HG03060 (cell line): ENCODE measurements at regions not wholly inside any gene's neighbourhood (a gene's known extent, or its start where the extent isn't known, plus 50 kb on each side); places are given as distances from the start of the nearest gene placed in this dataset.

Experiments
- ATAC-seq: cut with Tn5 transposase; IDR thresholded peaks from one replicate; pipeline ENCODE4 v1.9.1; 2021; ENCODE audit warnings: low read depth, moderate number of reproducible peaks; ENCODE audit not compliant: unreplicated experiment

DNA sequence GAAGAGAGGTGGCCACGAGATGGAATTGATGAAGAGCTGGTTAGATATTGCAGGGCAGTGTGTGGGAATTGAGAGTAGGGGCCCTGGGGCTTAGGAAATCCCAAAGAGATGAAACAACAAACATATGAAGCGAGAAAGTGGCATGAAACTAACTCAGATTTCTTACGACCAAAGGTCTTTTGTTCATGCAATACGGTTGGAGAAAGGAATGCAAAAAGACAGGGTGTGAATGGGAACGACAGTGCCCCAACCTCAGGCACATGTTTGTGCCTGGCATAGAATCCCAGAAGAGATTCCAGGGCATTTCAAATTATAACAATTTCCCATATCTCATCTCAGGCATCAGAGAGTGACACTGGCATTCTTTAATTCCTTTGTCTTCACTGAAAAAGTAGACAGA, 199.2 kb downstream of the ACTL7B start:
- no peak for ATAC-seq

DNA sequence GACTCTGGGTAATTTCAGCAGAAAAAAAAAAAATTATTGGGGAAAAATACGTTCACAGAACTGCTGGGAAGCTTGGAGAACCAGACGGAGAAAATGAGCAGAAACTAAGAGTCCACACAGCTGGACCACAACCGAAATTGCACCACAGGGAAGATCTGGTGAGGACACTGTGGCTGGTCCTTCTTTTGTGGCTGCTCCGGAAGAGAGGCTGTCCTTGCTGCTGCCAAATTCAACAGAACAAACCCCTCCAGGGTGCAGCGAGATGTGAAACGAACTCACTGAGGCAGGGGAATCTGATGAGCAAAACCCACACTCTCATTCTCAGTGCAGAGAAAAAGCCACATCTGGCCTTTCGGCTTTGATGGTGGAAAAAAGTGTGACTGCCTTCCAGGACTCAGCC, 200.0 kb downstream of the ACTL7B start:
- no peak for ATAC-seq

DNA sequence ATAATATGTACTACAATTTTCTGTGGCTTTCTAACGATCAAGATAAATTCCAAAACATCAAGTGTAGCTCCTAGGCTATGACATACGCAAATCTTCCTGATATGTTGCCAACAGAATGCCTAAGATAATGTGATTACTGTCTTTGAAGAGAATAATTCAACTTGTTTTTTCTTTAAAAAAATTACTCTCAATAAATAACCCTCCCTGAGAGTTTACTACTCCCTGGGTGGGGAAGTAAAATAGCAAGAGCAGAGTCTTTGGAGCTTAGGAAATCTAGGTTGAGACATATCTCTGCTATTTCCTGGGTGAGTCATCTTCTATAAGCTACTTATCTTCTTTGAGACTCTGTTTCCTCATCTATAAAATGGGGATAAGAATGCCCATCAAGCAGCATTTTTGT, 201.2 kb downstream of the ACTL7B start:
- no peak for ATAC-seq

DNA sequence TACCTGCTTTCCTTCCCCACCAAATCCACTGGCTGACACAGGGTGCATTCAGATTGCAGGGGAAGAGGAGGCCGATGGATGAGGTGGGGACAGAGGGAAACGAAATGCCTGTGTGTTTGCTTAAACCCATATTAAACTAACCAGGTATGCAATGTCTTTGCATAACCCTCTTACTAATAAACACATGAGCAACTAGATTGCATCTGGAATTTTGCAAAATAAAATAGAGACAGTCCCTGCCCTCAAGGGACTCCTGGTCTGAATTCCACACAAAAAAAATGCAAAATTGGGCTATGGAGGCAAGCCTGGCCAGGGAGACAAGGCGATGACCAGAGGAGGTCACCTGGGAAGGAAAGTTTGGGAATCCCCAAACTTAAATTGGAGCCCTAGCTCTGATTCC, 202.9 kb downstream of the ACTL7B start:
- no peak for ATAC-seq

DNA sequence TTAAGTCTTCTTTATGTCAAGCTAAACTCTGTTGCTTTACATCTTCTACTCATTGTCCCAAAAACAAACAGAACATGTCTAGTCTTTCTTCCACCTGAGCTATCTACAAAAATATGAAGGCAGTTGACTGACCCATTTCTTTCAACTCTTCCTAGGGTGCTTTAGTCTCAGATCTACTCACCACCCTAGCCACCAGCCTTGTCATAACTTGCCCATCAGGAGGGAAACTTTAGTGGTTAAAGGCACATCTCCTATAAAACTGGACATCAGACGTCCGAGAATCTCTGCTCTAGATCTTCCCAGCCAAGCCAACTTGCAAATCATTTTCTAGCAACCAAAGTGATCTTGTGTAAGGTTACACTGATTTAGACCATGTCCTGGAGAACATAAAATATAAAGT, 205.0 kb downstream of the ACTL7B start:
- ATAC-seq: no peak

DNA sequence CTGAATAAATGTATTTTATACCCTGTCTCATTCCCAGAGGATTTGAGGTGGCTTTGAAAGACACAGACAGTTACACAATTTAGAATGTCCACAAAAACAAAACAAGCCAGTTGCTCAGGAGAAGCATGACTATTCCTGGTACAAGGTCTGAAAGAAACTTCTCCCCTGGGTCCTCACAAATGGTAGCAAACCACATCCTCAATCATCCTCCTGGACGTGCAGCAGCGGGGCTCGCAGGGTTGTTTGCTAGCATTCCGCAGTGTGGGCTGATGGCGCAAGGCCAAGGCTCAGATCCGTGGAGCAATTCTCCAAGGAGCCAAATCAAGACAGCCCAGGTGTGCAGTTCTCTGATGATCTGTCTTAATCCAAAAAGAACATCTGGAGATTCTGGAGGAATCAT, 210.3 kb downstream of the ACTL7B start:
- no peak for ATAC-seq

DNA sequence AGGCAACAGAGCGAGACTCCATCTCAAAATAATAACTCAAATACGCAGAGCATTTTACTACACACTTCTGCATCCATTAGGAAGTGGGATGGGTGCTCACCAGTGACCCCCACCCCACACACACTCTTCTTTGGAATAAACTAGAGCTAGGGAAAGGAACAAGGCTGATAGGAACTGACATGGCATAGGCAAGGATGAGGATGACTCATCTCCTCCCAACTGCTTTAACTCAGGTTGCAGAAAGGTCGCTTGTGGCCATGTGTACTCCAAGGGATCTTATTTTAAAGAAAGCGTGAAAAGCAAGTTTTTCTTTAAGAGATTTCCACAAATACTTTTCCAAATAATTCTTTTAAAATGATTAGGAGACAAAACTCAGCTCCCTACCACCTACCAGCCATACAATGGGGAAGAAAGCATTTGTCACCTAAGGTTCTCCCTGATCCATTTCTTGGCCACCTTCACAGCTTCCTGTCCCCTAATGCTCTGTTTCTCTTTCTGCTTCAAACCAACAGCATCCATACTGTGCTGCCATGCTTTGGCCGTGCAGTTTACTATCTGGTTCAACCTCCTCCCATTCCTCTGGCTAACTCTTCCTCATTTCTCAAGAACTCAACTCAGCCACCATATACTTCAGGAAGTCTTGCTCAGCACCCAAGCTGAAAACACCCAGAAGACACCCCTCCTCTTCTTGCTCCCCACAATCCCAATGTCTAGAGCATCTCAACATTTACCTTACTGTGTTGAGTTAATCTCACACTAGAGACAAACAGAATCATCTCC, 211.9 kb downstream of the ACTL7B start:
- ATAC-seq: no peak

DNA sequence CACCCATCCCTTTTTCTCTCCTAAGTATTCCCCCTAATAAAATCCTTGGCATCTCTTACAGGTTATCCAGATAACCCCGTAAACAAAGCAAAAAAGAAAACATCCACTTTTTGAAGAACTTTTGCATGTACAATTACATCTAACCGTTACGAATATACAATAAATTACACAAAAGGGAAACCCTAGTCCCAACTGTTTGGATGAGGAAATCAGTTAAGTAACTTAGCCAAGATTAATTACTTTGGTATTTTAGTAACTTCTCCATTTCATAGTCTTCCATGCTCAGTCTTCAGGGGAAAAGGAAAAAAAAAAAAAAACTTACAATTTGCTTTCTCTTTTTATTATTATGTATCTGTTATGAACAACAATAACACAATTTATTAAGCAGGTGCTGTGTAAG, 212.9 kb downstream of the ACTL7B start:
- no peak for ATAC-seq

DNA sequence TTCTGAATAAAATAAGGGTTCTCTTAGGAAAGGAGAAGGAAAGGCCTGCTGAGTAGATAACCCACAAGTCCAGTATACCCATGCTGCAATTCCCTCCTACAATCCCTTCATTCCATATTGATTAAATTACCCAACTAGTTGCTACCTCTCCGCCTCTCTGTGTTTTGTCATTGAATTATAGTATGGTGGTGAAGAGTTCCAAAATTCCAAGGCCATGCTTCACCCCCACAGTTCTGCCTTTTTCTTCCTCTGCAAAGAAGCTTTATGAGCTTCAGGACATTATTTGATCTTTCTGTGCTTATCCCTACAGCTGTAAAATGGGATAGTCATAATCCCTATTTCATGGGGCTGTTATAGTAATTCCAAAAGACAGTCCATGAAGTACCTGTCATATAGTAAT, 215.6 kb downstream of the ACTL7B start:
- ATAC-seq: no peak

DNA sequence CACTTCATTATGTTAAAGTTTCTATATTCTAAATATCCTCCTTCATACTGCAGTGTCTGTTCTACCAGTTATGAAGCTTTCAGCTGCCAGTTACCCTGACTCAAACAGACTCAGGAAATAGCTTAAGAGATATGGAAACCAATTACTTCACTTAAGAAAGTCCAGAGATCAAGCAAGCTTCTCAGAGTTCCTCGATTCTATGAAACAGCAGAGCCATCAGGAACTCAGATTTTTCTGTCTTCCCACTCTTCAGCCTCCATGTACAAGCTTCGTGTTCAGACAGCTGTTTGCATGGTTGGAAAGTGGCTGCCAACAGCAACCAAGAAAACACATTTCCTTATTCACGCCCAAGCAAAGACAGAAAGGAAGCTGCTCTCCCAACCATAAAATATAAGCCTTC, 216.1 kb downstream of the ACTL7B start:
- ATAC-seq: no peak

DNA sequence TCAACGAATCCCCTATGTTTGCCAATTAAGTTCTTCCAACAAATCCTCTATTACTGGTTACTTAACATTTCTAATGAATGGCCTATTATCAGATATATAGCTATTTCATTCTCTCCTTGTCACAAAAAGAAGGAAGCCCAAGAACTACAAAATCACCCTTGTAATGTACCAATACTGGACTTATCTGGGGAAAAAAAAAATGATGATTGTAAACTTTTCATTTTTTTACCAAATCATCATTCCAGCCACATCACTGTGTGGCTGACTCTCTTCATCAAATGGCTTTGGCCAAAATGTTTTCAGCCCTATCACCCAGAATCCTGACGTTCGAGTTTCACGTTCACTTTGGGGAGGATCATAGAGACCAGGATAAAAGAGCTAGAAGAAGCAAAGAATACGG, 216.7 kb downstream of the ACTL7B start:
- ATAC-seq: no peak

DNA sequence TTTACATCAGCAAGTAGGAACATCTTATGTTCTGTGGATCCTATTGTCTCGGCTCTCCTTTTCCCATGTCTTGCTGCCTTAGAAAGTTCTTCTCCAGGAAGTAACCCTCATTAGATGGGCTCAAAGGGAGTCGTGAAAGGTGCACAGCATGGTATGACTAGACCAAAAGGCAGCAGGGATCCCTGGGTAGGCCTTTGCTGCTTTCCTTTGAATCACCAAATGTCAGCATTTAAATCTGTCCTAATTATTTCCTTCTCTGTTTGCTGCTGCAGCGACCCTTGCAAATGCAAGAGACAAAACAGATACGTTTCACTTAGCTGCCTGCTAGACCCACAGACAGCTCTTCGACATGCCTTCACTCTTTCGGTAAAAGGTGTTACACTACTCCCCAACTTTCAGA, 218.4 kb downstream of the ACTL7B start:
- no peak for ATAC-seq

DNA sequence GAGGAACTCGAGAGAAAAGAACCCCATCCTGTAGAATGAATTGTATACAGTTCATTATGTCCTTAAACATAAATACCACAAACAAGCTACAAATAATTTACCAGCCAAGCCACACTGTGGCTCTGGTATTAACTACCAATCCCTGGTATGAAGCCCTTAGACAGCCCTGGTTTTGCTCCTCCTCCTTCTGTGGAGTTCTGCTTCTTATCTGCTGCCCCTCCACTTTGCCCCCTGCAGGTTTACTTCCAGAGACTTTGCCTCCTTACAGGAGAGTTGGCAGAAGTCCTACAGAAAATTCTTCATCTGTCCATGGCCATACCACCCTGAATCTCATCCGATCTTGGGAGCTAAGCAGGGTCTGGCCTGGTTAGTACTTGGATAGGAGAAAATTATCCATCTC, 219.8 kb downstream of the ACTL7B start:
- ATAC-seq: no peak

DNA sequence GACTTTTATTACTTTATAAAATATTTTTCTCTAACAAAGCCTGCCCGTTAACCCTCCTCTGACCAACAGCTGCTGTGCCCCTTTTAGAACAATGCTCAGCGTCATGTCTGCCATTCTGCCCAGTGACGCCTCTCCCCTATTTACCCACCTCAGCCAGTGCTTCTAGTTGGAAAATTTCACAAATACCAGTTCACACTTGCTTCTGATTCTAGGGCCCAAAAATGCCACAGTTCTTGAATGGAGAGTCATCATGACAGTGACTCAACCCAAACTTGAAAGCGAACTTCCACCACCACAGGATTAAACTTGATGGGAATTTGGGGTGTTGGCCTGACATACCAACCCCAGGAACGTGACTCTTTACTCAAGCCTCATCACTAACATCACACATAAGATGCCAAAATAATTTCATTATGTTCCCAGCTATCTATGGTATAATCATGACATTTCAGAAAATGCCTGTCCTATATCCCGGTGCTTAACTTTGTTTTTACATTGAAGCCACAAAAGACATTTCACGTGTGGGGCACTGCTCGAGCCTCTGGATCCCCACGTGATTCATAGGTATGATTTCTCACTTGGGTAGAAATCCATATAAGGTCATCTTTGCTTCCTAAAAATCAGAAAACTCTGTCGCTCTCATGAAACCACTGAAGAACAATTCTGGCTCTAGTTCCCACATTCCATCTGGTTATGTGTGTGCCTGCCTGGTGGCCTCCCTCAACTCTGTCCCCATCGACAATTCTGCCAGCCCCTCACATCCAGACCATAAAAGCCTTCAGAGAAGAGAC, 220.9 kb downstream of the ACTL7B start:
- ATAC-seq: no peak

DNA sequence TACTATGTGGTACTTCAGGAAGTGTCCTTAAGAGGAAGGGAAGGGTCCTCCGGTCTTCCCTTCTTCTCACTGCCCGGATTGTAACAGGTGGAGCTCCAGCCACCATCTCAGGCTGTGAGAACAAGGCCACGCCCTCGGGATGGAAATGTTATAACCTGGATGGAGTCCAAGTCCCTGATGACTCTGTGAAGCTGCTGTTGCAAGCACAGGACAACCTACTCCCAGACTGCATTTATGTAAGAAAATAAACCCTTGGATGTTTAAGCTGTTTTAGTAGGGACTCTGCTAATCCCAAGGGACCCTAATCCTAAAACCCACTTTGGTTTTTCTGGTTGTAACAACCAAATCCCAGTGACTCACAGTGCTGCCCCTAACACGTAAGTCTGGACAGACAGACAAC, 221.6 kb downstream of the ACTL7B start:
- ATAC-seq: no peak

DNA sequence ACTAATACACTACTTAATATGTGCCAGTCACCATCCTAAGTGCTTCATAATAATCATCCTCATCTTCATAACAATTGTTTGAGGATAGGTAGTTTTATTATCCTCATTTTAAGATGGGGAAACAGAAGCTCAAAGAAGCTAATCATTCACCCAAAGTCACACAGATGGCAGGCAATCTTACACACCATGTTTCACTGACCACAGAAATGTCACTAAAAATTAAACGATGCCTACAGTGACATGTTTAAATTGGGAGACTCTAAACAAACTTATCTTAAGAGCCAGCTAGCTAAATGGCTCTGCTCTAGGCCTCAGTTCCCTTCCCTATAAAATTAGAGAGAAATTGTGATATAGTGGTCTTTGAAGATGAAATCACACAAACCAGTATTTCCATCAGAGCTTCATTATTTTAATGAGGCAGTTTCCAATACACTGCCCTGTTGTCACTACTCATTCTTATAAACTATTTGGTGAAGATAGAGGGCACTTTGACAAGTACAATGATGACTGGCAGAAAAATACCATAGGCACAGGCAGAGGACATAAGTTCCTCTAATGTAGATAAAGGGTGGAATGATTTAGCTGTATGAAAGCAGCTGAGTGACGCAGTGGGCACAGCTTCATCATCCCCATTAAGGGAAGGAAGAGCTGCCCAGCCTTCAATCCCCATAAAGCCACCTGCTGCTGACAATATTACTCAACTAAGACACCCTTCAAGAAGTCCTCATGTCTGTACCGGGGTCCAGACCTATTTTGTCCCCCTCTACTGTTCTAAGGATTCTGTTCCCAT, 224.1 kb downstream of the ACTL7B start:
- no peak for ATAC-seq

DNA sequence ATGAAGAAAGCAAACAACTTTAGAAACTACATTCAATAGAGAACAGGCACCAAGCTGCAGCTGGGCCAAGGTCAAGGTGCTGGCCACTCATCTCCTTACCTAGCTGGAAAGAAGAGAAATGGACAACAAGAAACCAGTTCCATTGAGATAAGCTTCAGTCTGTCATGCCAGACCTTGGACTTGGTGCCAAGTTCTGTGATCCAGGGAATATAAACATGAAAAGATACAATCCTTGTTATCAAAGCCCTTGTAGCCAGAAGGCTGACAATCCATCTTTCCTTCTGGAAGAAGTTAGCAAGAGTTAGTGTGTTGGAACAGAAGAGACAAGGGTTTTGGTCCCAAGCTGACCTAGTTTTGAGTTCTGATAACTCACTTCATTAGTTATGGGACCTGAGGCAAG, 227.5 kb downstream of the ACTL7B start:
- no peak for ATAC-seq

DNA sequence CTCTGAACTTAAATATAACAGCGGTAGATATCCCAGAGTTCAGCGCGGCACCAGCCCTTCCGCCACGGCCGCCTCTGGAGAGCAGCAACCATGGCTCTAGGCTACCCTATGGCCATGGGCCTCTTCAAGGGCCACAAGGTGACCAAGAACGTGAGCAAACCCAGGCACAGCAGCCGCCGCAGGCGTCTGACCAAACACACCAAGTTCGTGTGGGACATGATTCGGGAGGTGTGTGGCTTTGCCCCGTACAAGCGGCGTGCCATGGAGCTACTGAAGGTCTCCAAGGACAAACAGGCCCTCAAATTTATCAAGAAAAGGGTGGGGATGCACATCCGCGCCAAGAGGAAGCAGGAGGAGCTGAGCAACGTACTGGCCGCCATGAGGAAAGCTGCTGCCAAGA, 229.0 kb downstream of the ACTL7B start:
- ATAC-seq: no peak

DNA sequence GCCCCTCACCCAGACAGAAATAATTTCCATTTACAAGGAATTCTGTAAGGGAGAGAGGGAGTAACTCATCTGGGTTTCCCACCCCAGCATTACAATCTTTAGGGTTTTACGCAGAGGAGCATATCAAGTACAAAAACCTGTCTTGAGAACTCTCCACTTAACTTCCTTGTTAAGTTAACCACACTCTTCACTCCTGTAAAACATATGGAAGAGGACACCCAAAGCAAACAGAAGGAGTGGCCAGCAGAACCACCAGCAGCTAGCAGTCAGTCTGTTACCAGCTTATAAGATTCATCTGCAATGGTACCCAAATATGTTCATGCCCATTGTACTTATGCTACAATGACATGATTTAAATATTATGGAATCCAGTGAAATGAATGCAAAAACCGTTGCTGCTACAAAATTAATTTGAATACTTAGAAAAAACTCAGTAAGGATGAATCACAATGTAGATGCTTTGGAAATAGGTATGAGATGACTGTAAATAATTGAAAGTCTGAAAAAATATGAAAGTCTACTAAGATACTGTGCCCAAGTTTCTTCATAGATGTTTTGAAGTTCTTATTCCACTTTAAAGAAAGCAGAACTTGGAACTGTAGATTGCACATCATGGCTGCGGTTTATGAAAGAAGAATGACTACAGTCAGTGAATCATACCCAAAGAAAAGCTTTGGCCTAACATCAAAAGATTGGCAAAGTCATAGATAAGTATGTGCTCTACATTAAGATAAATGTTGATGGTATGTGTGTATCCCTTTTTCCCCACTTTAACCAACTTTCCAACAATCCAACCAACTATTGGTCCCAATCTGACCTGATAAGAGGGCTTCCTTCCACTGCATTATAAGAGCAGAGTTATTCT, 233.6 kb downstream of the ACTL7B start:
- ATAC-seq: no peak

DNA sequence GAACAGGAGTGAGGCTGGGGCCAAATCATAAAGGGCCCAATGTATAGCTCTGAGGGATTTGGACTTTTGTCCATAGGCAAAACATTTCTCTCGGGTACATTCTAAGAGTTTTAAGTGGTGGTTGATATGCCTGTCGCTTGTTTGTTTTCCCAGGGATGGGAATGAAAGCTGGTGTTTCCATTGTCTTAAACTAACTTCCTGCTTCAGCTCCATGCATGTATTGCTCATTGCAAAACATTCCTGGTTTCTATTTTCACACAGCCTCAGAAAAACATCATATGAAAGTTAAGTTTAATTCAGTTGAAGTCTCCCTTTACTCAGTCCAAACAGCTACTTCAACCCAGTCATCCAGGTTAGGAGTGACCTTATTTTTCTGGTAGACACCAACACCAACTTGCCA, 235.0 kb downstream of the ACTL7B start:
- ATAC-seq: no peak
